MM.1S (cell line): ENCODE measurements at regions not wholly inside any gene's neighbourhood (a gene's known extent, or its start where the extent isn't known, plus 50 kb on each side); places are given as distances from the start of the nearest gene placed in this dataset.
"Not testable (repeated sequence)": the region's sequence is repeated elsewhere in the genome, so short reads cannot be mapped to it uniquely, and the experiment has no call there.

Experiments used
- DNase-seq: peaks from one replicate; pipeline ENCODE4 v3.0.0-alpha.2; 2015
- H2AFZ ChIP-seq: fragments of 300-600 bp; sonication (generic); 2 replicates; pipeline ENCODE4 v1.6.0; 2016; ENCODE audit warnings: antibody characterized with exemption, low read length
- H3F3A ChIP-seq: fragments of 300-600 bp; sonication (generic); 2 replicates; pipeline ENCODE4 v1.6.1; 2016; ENCODE audit warnings: mild to moderate bottlenecking, antibody characterized with exemption, low read length, moderate library complexity, mixed read lengths; ENCODE audit not compliant: insufficient read depth
- H3K27ac ChIP-seq: fragments of 300-600 bp; sonication (generic); 2 replicates; pipeline ENCODE4 v1.5.1; 2016; ENCODE audit warnings: mild to moderate bottlenecking, low read length
- H3K27me3 ChIP-seq: fragments of 300-600 bp; sonication (generic); replicated peaks from 2 replicates; pipeline ENCODE4 v1.6.0; 2016; ENCODE audit warnings: low read length; ENCODE audit not compliant: insufficient read depth
- H3K36me3 ChIP-seq: fragments of 300-600 bp; sonication (generic); replicated peaks from 2 replicates; pipeline ENCODE4 v1.6.1; 2016; ENCODE audit warnings: mild to moderate bottlenecking, low read length, mixed read lengths; ENCODE audit not compliant: insufficient read depth
- H3K4me1 ChIP-seq: fragments of 300-600 bp; sonication (generic); 2 replicates; pipeline ENCODE4 v1.6.1; 2016; ENCODE audit warnings: low read length, mixed read lengths
- H3K4me2 ChIP-seq: fragments of 300-600 bp; sonication (generic); 2 replicates; pipeline ENCODE4 v1.6.0; 2016; ENCODE audit warnings: low read depth, low read length
- H3K4me3 ChIP-seq: fragments of 300-600 bp; sonication (generic); 2 replicates; pipeline ENCODE4 v1.5.1; 2016; ENCODE audit warnings: low read length, mixed read lengths
- H3K79me2 ChIP-seq: fragments of 300-600 bp; sonication (generic); 2 replicates; pipeline ENCODE4 v1.6.1; 2016; ENCODE audit warnings: mixed run types, low read length, mixed read lengths
- H3K9ac ChIP-seq: fragments of 300-600 bp; sonication (generic); 2 replicates; pipeline ENCODE4 v1.6.1; 2016; ENCODE audit warnings: low read length, mixed read lengths
- H3K9me2 ChIP-seq: fragments of 300-600 bp; sonication (generic); replicated peaks from 2 replicates; pipeline ENCODE4 v1.6.1; 2016; ENCODE audit warnings: mild to moderate bottlenecking, low read length, mixed read lengths; ENCODE audit not compliant: insufficient read depth
- H3K9me3 ChIP-seq: fragments of 300-600 bp; sonication (generic); replicated peaks from 2 replicates; pipeline ENCODE4 v1.6.1; 2016; ENCODE audit warnings: mild to moderate bottlenecking, low read length, mixed read lengths; ENCODE audit not compliant: insufficient read depth
- H4K20me1 ChIP-seq: fragments of 300-600 bp; sonication (generic); 2 replicates; pipeline ENCODE4 v1.6.1; 2016; ENCODE audit warnings: mild to moderate bottlenecking, low read length, moderate library complexity, mixed read lengths; ENCODE audit not compliant: insufficient read depth

DNA sequence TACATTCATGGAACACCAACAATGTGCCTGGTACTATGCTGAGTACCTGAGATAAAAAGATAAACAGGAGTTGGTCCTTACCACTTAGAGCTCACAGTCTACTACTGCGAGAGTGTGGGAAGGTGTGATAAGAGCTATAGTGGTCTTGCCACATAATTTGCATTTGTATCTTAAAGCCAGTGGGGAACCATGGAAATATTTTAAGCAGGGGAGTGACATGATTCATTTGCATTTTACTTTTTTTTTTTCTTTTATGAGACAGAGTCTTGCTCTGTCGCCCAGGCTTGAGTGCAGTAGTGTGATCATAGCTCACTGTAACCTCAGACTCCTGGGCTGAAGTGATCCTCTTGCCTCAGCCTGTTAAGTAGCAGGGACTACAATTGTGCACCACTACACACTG, 53.6 kb downstream of the SRGAP2 start:
- H3K4me2 ChIP-seq, H3K9ac ChIP-seq, DNase-seq: not testable (repeated sequence)

GRCh38 chr1:206261473-206261872, 58.1 kb downstream of the SRGAP2 start:
- not testable (repeated sequence) for DNase-seq, H3F3A ChIP-seq, H3K4me3 ChIP-seq, H2AFZ ChIP-seq, H3K27ac ChIP-seq, H3K9me3 ChIP-seq, H3K4me2 ChIP-seq, H3K4me1 ChIP-seq, H3K36me3 ChIP-seq, H3K79me2 ChIP-seq, H3K9me2 ChIP-seq, H4K20me1 ChIP-seq, H3K9ac ChIP-seq, H3K27me3 ChIP-seq

More for the DNA sequence above, 53.6 kb downstream of the SRGAP2 start:
- not testable (repeated sequence) for H3K9me3 ChIP-seq, H3K4me1 ChIP-seq, H3K9me2 ChIP-seq, H3K79me2 ChIP-seq, H3K27me3 ChIP-seq, H3K36me3 ChIP-seq, H3K4me3 ChIP-seq, H3F3A ChIP-seq, H4K20me1 ChIP-seq, H3K27ac ChIP-seq, H2AFZ ChIP-seq

GRCh38 chr1:206262424-206262823, 59.1 kb downstream of the SRGAP2 start:
- not testable (repeated sequence) for H3K9me3 ChIP-seq, H3K79me2 ChIP-seq, H3K27me3 ChIP-seq, H3K4me3 ChIP-seq, H3K27ac ChIP-seq, H4K20me1 ChIP-seq, H3K36me3 ChIP-seq, H3F3A ChIP-seq, H2AFZ ChIP-seq, H3K9me2 ChIP-seq, H3K4me2 ChIP-seq, DNase-seq, H3K4me1 ChIP-seq, H3K9ac ChIP-seq

DNA sequence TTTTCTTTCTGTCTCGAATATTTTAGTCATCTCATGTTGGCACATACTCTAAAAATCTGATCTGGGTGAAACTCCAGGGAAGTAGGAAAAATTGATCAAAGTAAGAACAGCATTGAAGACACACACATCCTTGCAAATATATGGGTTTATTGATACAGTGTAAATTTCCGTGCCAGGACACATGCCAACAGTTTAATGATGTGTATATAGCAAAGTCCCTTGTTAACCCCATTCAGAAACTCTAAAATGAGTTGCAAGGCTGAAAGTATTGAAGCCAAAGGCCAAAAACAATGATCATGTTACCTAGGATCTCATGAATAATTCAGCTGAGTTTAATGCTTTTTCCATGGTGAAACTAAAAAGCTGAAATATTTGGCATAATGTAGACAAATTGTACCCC, 61.6 kb downstream of the SRGAP2 start:
- not testable (repeated sequence) for H2AFZ ChIP-seq, H3K27me3 ChIP-seq, H3K9ac ChIP-seq, DNase-seq, H3F3A ChIP-seq, H3K9me3 ChIP-seq, H3K36me3 ChIP-seq, H3K4me3 ChIP-seq, H3K79me2 ChIP-seq, H3K9me2 ChIP-seq, H3K27ac ChIP-seq, H3K4me2 ChIP-seq, H4K20me1 ChIP-seq, H3K4me1 ChIP-seq

DNA sequence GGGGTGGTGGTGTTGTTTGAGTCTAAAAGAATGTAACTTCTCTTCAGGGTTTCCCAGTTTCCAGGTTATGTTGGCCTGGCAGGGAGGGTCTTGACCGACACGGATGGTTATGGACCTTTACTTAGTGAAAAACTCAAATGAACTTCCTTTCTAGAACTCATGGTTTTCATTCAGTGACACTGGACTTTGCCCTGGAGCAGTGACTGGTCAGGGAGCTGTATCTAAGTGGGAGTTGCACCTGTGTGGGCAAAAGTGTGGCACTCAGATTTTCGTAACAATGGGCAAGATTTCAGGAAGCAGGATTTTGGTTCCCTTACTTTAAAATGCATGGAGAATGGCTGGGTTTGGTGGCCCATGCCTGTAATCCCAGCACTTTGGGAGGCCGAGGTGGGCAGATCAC, 67.8 kb downstream of the SRGAP2 start:
- not testable (repeated sequence) for H3K9me3 ChIP-seq, H3K4me2 ChIP-seq, H3F3A ChIP-seq, H3K79me2 ChIP-seq, H3K27me3 ChIP-seq, H3K4me1 ChIP-seq, H3K4me3 ChIP-seq, H2AFZ ChIP-seq, H3K36me3 ChIP-seq, H3K9me2 ChIP-seq, H3K27ac ChIP-seq, H4K20me1 ChIP-seq, DNase-seq, H3K9ac ChIP-seq

DNA sequence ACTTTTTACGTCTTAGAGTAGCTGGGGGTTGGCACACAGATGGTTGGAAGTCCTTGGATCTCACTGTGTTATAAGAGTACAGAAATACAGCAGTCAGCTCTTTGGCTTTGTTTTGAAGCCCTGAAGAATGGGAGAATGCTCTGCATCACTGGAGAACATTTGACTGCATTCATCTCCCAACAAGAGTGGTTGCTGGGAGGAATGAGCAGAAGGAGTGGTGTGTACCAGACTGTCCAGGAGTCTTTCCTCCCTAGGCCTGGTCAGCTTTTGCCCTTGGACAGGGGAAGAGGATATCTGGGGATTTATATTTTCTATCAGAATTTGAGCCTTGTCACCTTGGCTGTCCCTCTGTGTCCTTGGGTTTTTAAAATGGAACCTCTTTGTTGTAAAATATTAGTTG, 69.8 kb downstream of the SRGAP2 start:
- not testable (repeated sequence) for H2AFZ ChIP-seq, H3K9ac ChIP-seq, H3K9me2 ChIP-seq, H4K20me1 ChIP-seq, H3K4me3 ChIP-seq, H3F3A ChIP-seq, H3K4me1 ChIP-seq, H3K4me2 ChIP-seq, H3K27me3 ChIP-seq, H3K79me2 ChIP-seq, H3K36me3 ChIP-seq, H3K9me3 ChIP-seq, DNase-seq, H3K27ac ChIP-seq

GRCh38 chr1:206276143-206276542, 72.8 kb downstream of the SRGAP2 start:
- not testable (repeated sequence) for H3K4me2 ChIP-seq, H3K36me3 ChIP-seq, H3K79me2 ChIP-seq, DNase-seq, H3F3A ChIP-seq, H3K4me1 ChIP-seq, H3K9ac ChIP-seq, H3K27me3 ChIP-seq, H2AFZ ChIP-seq, H3K4me3 ChIP-seq, H3K9me3 ChIP-seq, H3K9me2 ChIP-seq, H3K27ac ChIP-seq, H4K20me1 ChIP-seq

DNA sequence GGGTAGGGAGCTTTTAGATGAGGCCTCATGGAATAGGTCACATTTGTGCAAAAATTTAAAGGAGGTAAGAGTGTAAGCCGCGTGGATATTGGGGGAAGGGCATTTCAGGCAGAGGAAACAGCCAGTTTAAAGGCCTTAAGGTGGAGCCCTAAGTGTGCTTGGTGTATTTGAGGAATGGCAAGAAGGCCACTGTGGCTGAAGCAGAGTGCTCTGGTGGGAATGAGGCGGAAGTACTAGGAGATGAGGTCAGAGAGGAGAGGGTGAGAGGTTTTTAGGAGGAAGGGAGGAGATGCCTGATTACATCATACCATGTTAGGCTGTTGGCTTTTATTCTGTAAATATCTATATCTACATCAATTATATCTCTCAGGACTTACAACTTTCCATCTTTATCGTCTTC, 75.3 kb downstream of the SRGAP2 start:
- not testable (repeated sequence) for H3F3A ChIP-seq, DNase-seq, H3K79me2 ChIP-seq

More for the DNA sequence above, 75.3 kb downstream of the SRGAP2 start:
- H3K4me1 ChIP-seq, H3K9me3 ChIP-seq, H3K4me3 ChIP-seq, H3K9me2 ChIP-seq, H3K4me2 ChIP-seq, H3K27me3 ChIP-seq, H3K27ac ChIP-seq, H2AFZ ChIP-seq, H3K36me3 ChIP-seq, H3K9ac ChIP-seq, H4K20me1 ChIP-seq: not testable (repeated sequence)
